Left renal cortex interstitium (tissue), 4 donors: ENCODE measurements at regions not wholly inside any gene's neighbourhood (a gene's known extent, or its start where the extent isn't known, plus 50 kb on each side); places are given as distances from the start of the nearest gene placed in this dataset.
"Not testable (repeated sequence)": the region's sequence is repeated elsewhere in the genome, so short reads cannot be mapped to it uniquely, and the experiment has no call there.

ENCODE experiments used
- DNase-seq, 4 donors: peaks; one replicate each; pipeline ENCODE4 v3.0.0-alpha.2; 2013; ENCODE audit warnings: low read depth in 4 of 4, low spot score in 2 of 4, missing footprints in 1 of 4

- not testable (repeated sequence) for DNase-seq
Measured at GRCh38 chr19:28116379-28116778, 1096.6 kb downstream of the UQCRFS1 start.

- peak in 1 of 4 donors; percentile 29 for DNase-seq
Measured at GRCh38 chr19:28103921-28104320, 1109.0 kb downstream of the UQCRFS1 start.

GRCh38 chr19:28084659-28085157, 1128.2 kb downstream of the UQCRFS1 start:
- not testable (repeated sequence) for DNase-seq

GRCh38 chr19:28076628-28077027, 1136.3 kb downstream of the UQCRFS1 start:
- DNase-seq, result no peak

GRCh38 chr19:28075229-28075628, 1137.7 kb downstream of the UQCRFS1 start:
- no peak for DNase-seq

GRCh38 chr19:28074773-28075172, 1138.2 kb downstream of the UQCRFS1 start:
- DNase-seq, result no peak

- no peak for DNase-seq
Measured at GRCh38 chr19:28067882-28068281, 1145.1 kb downstream of the UQCRFS1 start.

- DNase-seq, result no peak
Measured at GRCh38 chr19:28066988-28067387, 1146.0 kb downstream of the UQCRFS1 start.

GRCh38 chr19:28066161-28066560, 1146.8 kb downstream of the UQCRFS1 start:
- DNase-seq, result no peak

GRCh38 chr19:28065026-28065425, 1147.9 kb downstream of the UQCRFS1 start:
- DNase-seq, result no peak

- DNase-seq, result no peak
Measured at GRCh38 chr19:28063702-28064101, 1149.2 kb downstream of the UQCRFS1 start.

- no peak for DNase-seq
Measured at GRCh38 chr19:28061111-28061510, 1151.8 kb downstream of the UQCRFS1 start.

GRCh38 chr19:28057026-28057425, 1155.9 kb downstream of the UQCRFS1 start:
- DNase-seq, result not testable (repeated sequence)

GRCh38 chr19:28051047-28051446, 1161.9 kb downstream of the UQCRFS1 start:
- no peak for DNase-seq

- no peak for DNase-seq
Measured at GRCh38 chr19:28049875-28050274, 1163.1 kb downstream of the UQCRFS1 start.

GRCh38 chr19:28046932-28047331, 1166.0 kb downstream of the UQCRFS1 start:
- DNase-seq, result no peak

- DNase-seq, result no peak
Measured at GRCh38 chr19:28045621-28046020, 1167.3 kb downstream of the UQCRFS1 start.

- no peak for DNase-seq
Measured at GRCh38 chr19:28044477-28044876, 1168.5 kb downstream of the UQCRFS1 start.

GRCh38 chr19:28042516-28042915, 1170.4 kb downstream of the UQCRFS1 start:
- DNase-seq, result no peak

GRCh38 chr19:28039677-28040381, 1173.1 kb downstream of the UQCRFS1 start:
- no peak for DNase-seq

GRCh38 chr19:28037186-28037585, 1175.8 kb downstream of the UQCRFS1 start:
- DNase-seq, result no peak

GRCh38 chr19:28036486-28036885, 1176.5 kb downstream of the UQCRFS1 start:
- no peak for DNase-seq

GRCh38 chr19:28034936-28035335, 1178.0 kb downstream of the UQCRFS1 start:
- peak in 3 of 4 donors; percentile 19 to 37 (median 26) for DNase-seq
